HepG2 (cell line): ENCODE measurements at regions not wholly inside any gene's neighbourhood (a gene's known extent, or its start where the extent isn't known, plus 50 kb on each side); places are given as distances from the start of the nearest gene placed in this dataset.

Source experiments
- ARNTL ChIP-seq: sonication (generic); formaldehyde crosslinking; IDR thresholded peaks from 2 replicates; pipeline ENCODE4 v1.4.0; 2020; ENCODE audit warnings: mild to moderate bottlenecking, missing genetic modification reagents
- CEBPG ChIP-seq: IDR thresholded peaks from 2 replicates; pipeline ENCODE4 v1.6.1; 2016
- EP300 ChIP-seq, 3 experiments: sonication (generic) in 1 of 3; formaldehyde crosslinking in 1 of 3; IDR thresholded peaks; 2 replicates each; pipeline versions ENCODE4 v1.5.1 to v1.6.1; 2011 to 2020; ENCODE audit warnings: low read depth in 2 of 3, low read length in 2 of 3, borderline replicate concordance in 1 of 3, improper control_type of control experiment in 1 of 3, mild to moderate bottlenecking in 1 of 3, missing genetic modification reagents in 1 of 3, moderate library complexity in 1 of 3
- FOXP1 ChIP-seq, 2 experiments: fragments of 450-650 bp in 1 of 2; IDR thresholded peaks; 2 replicates each; pipeline ENCODE4 v1.6.1; 2017 to 2018; ENCODE audit warnings: antibody characterized with exemption in 1 of 2
- FOXP4 ChIP-seq: sonication (generic); formaldehyde crosslinking; IDR thresholded peaks from 2 replicates; pipeline ENCODE4 v1.4.0; 2020; ENCODE audit warnings: missing genetic modification reagents
- ISL2 ChIP-seq: sonication (generic); formaldehyde crosslinking; IDR thresholded peaks from 2 replicates; pipeline ENCODE4 v1.5.0; 2020; ENCODE audit warnings: missing genetic modification reagents
- KDM2A ChIP-seq: sonication (generic); formaldehyde crosslinking; IDR thresholded peaks from 2 replicates; pipeline ENCODE4 v1.4.0; 2020; ENCODE audit warnings: low read depth, missing genetic modification reagents, borderline replicate concordance
- MEF2D ChIP-seq: sonication (generic); formaldehyde crosslinking; IDR thresholded peaks from 2 replicates; pipeline ENCODE4 v1.5.1; 2020; ENCODE audit warnings: mild to moderate bottlenecking, missing genetic modification reagents
- MIER2 ChIP-seq: IDR thresholded peaks from 2 replicates; pipeline ENCODE4 v1.6.1; 2016; ENCODE audit warnings: missing biosample characterization, missing genetic modification reagents
- NCOR1 ChIP-seq: fragments of 200-600 bp; sonication (generic); IDR thresholded peaks from 2 replicates; pipeline ENCODE4 v1.7.0; 2017; ENCODE audit warnings: antibody characterized with exemption, low read length, borderline replicate concordance
- RARA ChIP-seq: IDR thresholded peaks from 2 replicates; pipeline ENCODE4 v1.6.1; 2016; ENCODE audit warnings: missing genetic modification reagents, missing compliant biosample characterization
- RELA ChIP-seq: sonication (generic); formaldehyde crosslinking; IDR thresholded peaks from 2 replicates; pipeline ENCODE4 v1.4.0; 2020; ENCODE audit warnings: missing genetic modification reagents
- RFX5 ChIP-seq: IDR thresholded peaks from 2 replicates; pipeline ENCODE4 v1.6.1; 2011; ENCODE audit warnings: low read depth, low read length, improper control_type of control experiment
- RNF2 ChIP-seq: fragments of 450-650 bp; conservative IDR thresholded peaks from 2 replicates; pipeline ENCODE4 v1.6.1; 2016; ENCODE audit warnings: low read depth
- RXRB ChIP-seq: IDR thresholded peaks from 2 replicates; pipeline ENCODE4 v1.6.1; 2016; ENCODE audit warnings: borderline replicate concordance, missing genetic modification reagents, missing compliant biosample characterization
- SALL1 ChIP-seq: sonication (generic); formaldehyde crosslinking; IDR thresholded peaks from 2 replicates; pipeline ENCODE4 v1.8.0; 2022; ENCODE audit warnings: mild to moderate bottlenecking, missing genetic modification reagents
- SIX4 ChIP-seq: sonication (generic); formaldehyde crosslinking; IDR thresholded peaks from 2 replicates; pipeline ENCODE4 v1.4.0; 2020; ENCODE audit warnings: missing genetic modification reagents
- SKIL ChIP-seq: sonication (generic); formaldehyde crosslinking; IDR thresholded peaks from 2 replicates; pipeline ENCODE4 v1.8.0; 2022; ENCODE audit warnings: missing genetic modification reagents, mild to moderate bottlenecking, moderate library complexity, borderline replicate concordance
- SOX5 ChIP-seq: IDR thresholded peaks from 2 replicates; pipeline ENCODE4 v1.6.1; 2016; ENCODE audit warnings: borderline replicate concordance
- ZC3H13 ChIP-seq: sonication (generic); formaldehyde crosslinking; IDR thresholded peaks from 2 replicates; pipeline ENCODE4 v1.8.1; 2023; ENCODE audit warnings: mild to moderate bottlenecking, missing genetic modification reagents, moderate library complexity
- ZGPAT ChIP-seq: IDR thresholded peaks from 2 replicates; pipeline ENCODE4 v1.6.1; 2016; ENCODE audit warnings: mild to moderate bottlenecking
- ZNF263 ChIP-seq: sonication (generic); formaldehyde crosslinking; IDR thresholded peaks from 2 replicates; pipeline ENCODE4 v1.4.0; 2020; ENCODE audit warnings: missing genetic modification reagents
- ZNF44 ChIP-seq: sonication (generic); formaldehyde crosslinking; IDR thresholded peaks from 2 replicates; pipeline ENCODE4 v1.5.1; 2020; ENCODE audit warnings: mild to moderate bottlenecking, missing genetic modification reagents
- ZNF451 ChIP-seq: sonication (generic); formaldehyde crosslinking; IDR thresholded peaks from 2 replicates; pipeline ENCODE4 v1.5.0; 2020; ENCODE audit warnings: mild to moderate bottlenecking, missing genetic modification reagents
- ZNF547 ChIP-seq: sonication (generic); formaldehyde crosslinking; IDR thresholded peaks from 2 replicates; pipeline ENCODE4 v1.5.1; 2020; ENCODE audit warnings: mild to moderate bottlenecking, missing genetic modification reagents
- ZZZ3 ChIP-seq: sonication (generic); formaldehyde crosslinking; IDR thresholded peaks from 2 replicates; pipeline ENCODE4 v1.4.0; 2020; ENCODE audit warnings: missing genetic modification reagents, mild to moderate bottlenecking, borderline replicate concordance

GRCh38 chr4:189385098-189385497 lies 555.6 kb upstream of the FRG1 start (continued):
- TF ChIP-seq ARNTL (CRISPR knock-in tag) (peak; percentile 83), ZGPAT (CRISPR knock-in tag) (0 out of 2 replicates have a peak, but pooled peaks have one; percentile 30), RNF2 (no peak), RXRB (CRISPR knock-in tag) (peak; percentile 50), CEBPG (CRISPR knock-in tag) (no peak), ZNF44 (no peak), ZC3H13 (no peak), MEF2D (0 out of 2 replicates have a peak, but pooled peaks have one; percentile 48), ZNF263 (no peak), SALL1 (CRISPR knock-in tag) (peak; percentile 30; the same call in 1 of the 2 replicates), EP300 (IDR thresholded peaks at IDR 0.05; ENCODE audit: low read depth in 2 of 2, low read length in 2 of 2) (peak in 1 of 2 experiments; percentile 45; a peak in 2 of 4 replicates), EP300 (CRISPR knock-in tag; IDR thresholded peaks at IDR 0.05; ENCODE audit: borderline replicate concordance) (no peak), FOXP4 (CRISPR knock-in tag) (peak; percentile 64), RELA (no peak), ZZZ3 (no peak), ZNF547 (CRISPR knock-in tag) (no peak), RFX5 (peak; percentile 56; the same call in 1 of the 2 replicates), MIER2 (CRISPR knock-in tag) (no peak), ISL2 (CRISPR knock-in tag) (peak; percentile 50; the same call in 1 of the 2 replicates), ZNF451 (no peak), FOXP1 (IDR thresholded peaks at IDR 0.05) (no peak), FOXP1 (CRISPR knock-in tag; IDR thresholded peaks at IDR 0.05) (peak; percentile 67), SOX5 (CRISPR knock-in tag) (peak; percentile 76; the same call in 1 of the 2 replicates), NCOR1 (peak; percentile 57; the same call in 1 of the 2 replicates), SIX4 (CRISPR knock-in tag) (peak; percentile 71; the same call in 1 of the 2 replicates), KDM2A (CRISPR knock-in tag) (no peak), RARA (CRISPR knock-in tag) (peak; percentile 42; the same call in 1 of the 2 replicates), SKIL (CRISPR knock-in tag) (no peak)
